ENCODE measurements at regions not wholly inside any gene's neighbourhood (a gene's known extent, or its start where the extent isn't known, plus 50 kb on each side); places are given as distances from the start of the nearest gene placed in this dataset.

- H3K36me3 Mint-ChIP-seq, result no peaks in the 10 kb centered on the region
- H3K9me3 Mint-ChIP-seq, result peaks cover 7% of the 10 kb centered on the region
- intact Hi-C loops (cut with micrococcal nuclease), result no loop called here
- no peak for DNase-seq
- H3K27me3 Mint-ChIP-seq, result no peaks in the 10 kb centered on the region
- ChIA-PET POLR2A (no interaction called here), CTCF (no interaction called here)
- no peak overlapping the region for H3K4me3 Mint-ChIP-seq
- no peak overlapping the region for H3K27ac Mint-ChIP-seq
- no peaks in the 10 kb centered on the region for H3K4me1 Mint-ChIP-seq (ENCODE audit: low read depth)
These were observed 52.4 kb upstream of the TRIO start for GRCh38 chr5:14090755-14091154.

GRCh38 chr5:14090290-14090689, 52.9 kb upstream of the TRIO start:
- Mint-ChIP-seq H3K9me3 (peaks cover 7% of the 10 kb centered on the region), H3K27ac (no peak overlapping the region), H3K4me3 (no peak overlapping the region), H3K27me3 (no peaks in the 10 kb centered on the region), H3K36me3 (no peaks in the 10 kb centered on the region), H3K4me1 (ENCODE audit: low read depth) (no peaks in the 10 kb centered on the region)
- no peak for DNase-seq
- intact Hi-C loops (cut with micrococcal nuclease), result no loop called here
- POLR2A ChIA-PET, result interaction anchor here (0.7 kb wide), 1 partner anchor 81 kb away, joined by 4 read pairs; no protein-coding TSS in a partner anchor
- CTCF ChIA-PET, result no interaction called here

- H3K36me3 Mint-ChIP-seq, result no peaks in the 10 kb centered on the region
- POLR2A ChIA-PET, result no interaction called here
- intact Hi-C loops (cut with micrococcal nuclease), result no loop called here
- no peak overlapping the region for H3K27ac Mint-ChIP-seq
- H3K4me1 Mint-ChIP-seq (ENCODE audit: low read depth), result no peaks in the 10 kb centered on the region
- CTCF ChIA-PET, result no interaction called here
- H3K27me3 Mint-ChIP-seq, result no peaks in the 10 kb centered on the region
- H3K4me3 Mint-ChIP-seq, result no peak overlapping the region
- no peak for DNase-seq
- H3K9me3 Mint-ChIP-seq, result peaks cover 7% of the 10 kb centered on the region
These were observed 53.9 kb upstream of the TRIO start for GRCh38 chr5:14089198-14089597.

- H3K9me3 Mint-ChIP-seq, result peaks cover 7% of the 10 kb centered on the region
- POLR2A ChIA-PET, result no interaction called here
- intact Hi-C loops (cut with micrococcal nuclease), result no loop called here
These were observed 56.9 kb upstream of the TRIO start for GRCh38 chr5:14086261-14086660.

GRCh38 chr5:14082973-14083372, 60.2 kb upstream of the TRIO start:
- H3K4me3 Mint-ChIP-seq, result no peak overlapping the region
- CTCF ChIA-PET, result no interaction called here

More at GRCh38 chr5:14086261-14086660, 56.9 kb upstream of the TRIO start:
- CTCF ChIA-PET, result no interaction called here
- Mint-ChIP-seq H3K27me3 (peaks cover 8% of the 10 kb centered on the region), H3K4me1 (ENCODE audit: low read depth) (no peaks in the 10 kb centered on the region), H3K27ac (no peak overlapping the region), H3K4me3 (no peak overlapping the region), H3K36me3 (no peaks in the 10 kb centered on the region)
- no peak for DNase-seq

GRCh38 chr5:14082523-14082922, 60.6 kb upstream of the TRIO start:
- no peak overlapping the region for H3K27ac Mint-ChIP-seq
- peaks cover 8% of the 10 kb centered on the region for H3K27me3 Mint-ChIP-seq
- H3K36me3 Mint-ChIP-seq, result no peaks in the 10 kb centered on the region
- H3K4me3 Mint-ChIP-seq, result no peak overlapping the region
- intact Hi-C loops (cut with micrococcal nuclease), result no loop called here
- H3K9me3 Mint-ChIP-seq, result no peaks in the 10 kb centered on the region
- ChIA-PET POLR2A (no interaction called here), CTCF (no interaction called here)
- no peak for DNase-seq
- no peaks in the 10 kb centered on the region for H3K4me1 Mint-ChIP-seq (ENCODE audit: low read depth)

More at GRCh38 chr5:14082973-14083372, 60.2 kb upstream of the TRIO start:
- H3K9me3 Mint-ChIP-seq, result no peaks in the 10 kb centered on the region
- H3K27ac Mint-ChIP-seq, result no peak overlapping the region
- DNase-seq, result no peak
- no peaks in the 10 kb centered on the region for H3K4me1 Mint-ChIP-seq (ENCODE audit: low read depth)
- intact Hi-C loops (cut with micrococcal nuclease), result no loop called here
- H3K27me3 Mint-ChIP-seq, result peaks cover 8% of the 10 kb centered on the region
- no peaks in the 10 kb centered on the region for H3K36me3 Mint-ChIP-seq
- POLR2A ChIA-PET, result no interaction called here

GRCh38 chr5:14081791-14082190, 61.4 kb upstream of the TRIO start:
- POLR2A ChIA-PET, result no interaction called here
- Mint-ChIP-seq H3K4me1 (ENCODE audit: low read depth) (no peaks in the 10 kb centered on the region), H3K9me3 (no peaks in the 10 kb centered on the region), H3K27ac (no peak overlapping the region), H3K27me3 (peaks cover 8% of the 10 kb centered on the region), H3K4me3 (no peak overlapping the region), H3K36me3 (no peaks in the 10 kb centered on the region)
- CTCF ChIA-PET, result no interaction called here
- DNase-seq, result no peak
- intact Hi-C loops (cut with micrococcal nuclease), result no loop called here

- H3K4me1 Mint-ChIP-seq (ENCODE audit: low read depth), result no peaks in the 10 kb centered on the region
- H3K4me3 Mint-ChIP-seq, result no peak overlapping the region
- DNase-seq, result no peak
- POLR2A ChIA-PET, result no interaction called here
- CTCF ChIA-PET, result no interaction called here
- H3K27me3 Mint-ChIP-seq, result peaks cover 7% of the 10 kb centered on the region
- no peak overlapping the region for H3K27ac Mint-ChIP-seq
- no peaks in the 10 kb centered on the region for H3K36me3 Mint-ChIP-seq
- intact Hi-C loops (cut with micrococcal nuclease), result no loop called here
- no peaks in the 10 kb centered on the region for H3K9me3 Mint-ChIP-seq
These were observed 64.4 kb upstream of the TRIO start for GRCh38 chr5:14078716-14079115.

- ChIA-PET CTCF (no interaction called here), POLR2A (no interaction called here)
- Mint-ChIP-seq H3K9me3 (no peaks in the 10 kb centered on the region), H3K27ac (no peak overlapping the region), H3K4me1 (ENCODE audit: low read depth) (no peaks in the 10 kb centered on the region), H3K4me3 (no peak overlapping the region), H3K27me3 (peaks cover 5% of the 10 kb centered on the region), H3K36me3 (no peaks in the 10 kb centered on the region)
- no peak for DNase-seq
- intact Hi-C loops (cut with micrococcal nuclease), result no loop called here
These were observed 65.6 kb upstream of the TRIO start for GRCh38 chr5:14077501-14077900.

GRCh38 chr5:14076561-14076960, 66.6 kb upstream of the TRIO start:
- intact Hi-C loops (cut with micrococcal nuclease), result no loop called here
- Mint-ChIP-seq H3K9me3 (no peaks in the 10 kb centered on the region), H3K27me3 (peaks cover 2% of the 10 kb centered on the region), H3K4me3 (no peak overlapping the region), H3K36me3 (no peaks in the 10 kb centered on the region), H3K4me1 (ENCODE audit: low read depth) (no peaks in the 10 kb centered on the region), H3K27ac (no peak overlapping the region)
- DNase-seq, result no peak
- POLR2A ChIA-PET, result no interaction called here
- CTCF ChIA-PET, result no interaction called here

GRCh38 chr5:14075937-14076336, 67.2 kb upstream of the TRIO start:
- intact Hi-C loops (cut with micrococcal nuclease), result no loop called here
- Mint-ChIP-seq H3K27ac (no peak overlapping the region), H3K9me3 (no peaks in the 10 kb centered on the region), H3K36me3 (no peaks in the 10 kb centered on the region), H3K4me3 (no peak overlapping the region), H3K4me1 (ENCODE audit: low read depth) (no peaks in the 10 kb centered on the region), H3K27me3 (peaks cover 2% of the 10 kb centered on the region)
- no peak for DNase-seq
- ChIA-PET CTCF (no interaction called here), POLR2A (no interaction called here)

GRCh38 chr5:14071433-14071832, 71.7 kb upstream of the TRIO start:
- POLR2A ChIA-PET, result no interaction called here
- Mint-ChIP-seq H3K4me3 (no peak overlapping the region), H3K27me3 (peaks cover 3% of the 10 kb centered on the region), H3K9me3 (no peaks in the 10 kb centered on the region), H3K36me3 (no peaks in the 10 kb centered on the region), H3K4me1 (ENCODE audit: low read depth) (no peaks in the 10 kb centered on the region), H3K27ac (no peak overlapping the region)
- intact Hi-C loops (cut with micrococcal nuclease), result no loop called here
- DNase-seq, result no peak
- CTCF ChIA-PET, result no interaction called here

GRCh38 chr5:14069021-14069420, 74.1 kb upstream of the TRIO start:
- ChIA-PET CTCF (no interaction called here), POLR2A (no interaction called here)
- DNase-seq, result no peak
- intact Hi-C loops (cut with micrococcal nuclease), result no loop called here
- H3K9me3 Mint-ChIP-seq, result no peaks in the 10 kb centered on the region
- peaks cover 1% of the 10 kb centered on the region for H3K27me3 Mint-ChIP-seq
- H3K4me1 Mint-ChIP-seq (ENCODE audit: low read depth), result no peaks in the 10 kb centered on the region
- no peak overlapping the region for H3K27ac Mint-ChIP-seq
- no peak overlapping the region for H3K4me3 Mint-ChIP-seq
- H3K36me3 Mint-ChIP-seq, result no peaks in the 10 kb centered on the region

GRCh38 chr5:14068136-14068535, 75.0 kb upstream of the TRIO start:
- Mint-ChIP-seq H3K4me3 (no peak overlapping the region), H3K36me3 (no peaks in the 10 kb centered on the region), H3K27ac (no peak overlapping the region), H3K4me1 (ENCODE audit: low read depth) (no peaks in the 10 kb centered on the region), H3K27me3 (peaks cover 1% of the 10 kb centered on the region), H3K9me3 (no peaks in the 10 kb centered on the region)
- ChIA-PET POLR2A (no interaction called here), CTCF (no interaction called here)
- intact Hi-C loops (cut with micrococcal nuclease), result no loop called here
- no peak for DNase-seq
